GM19468 (cell line): ENCODE measurements at regions not wholly inside any gene's neighbourhood (a gene's known extent, or its start where the extent isn't known, plus 50 kb on each side); places are given as distances from the start of the nearest gene placed in this dataset.
"Not testable (repeated sequence)": the region's sequence is repeated elsewhere in the genome, so short reads cannot be mapped to it uniquely, and the experiment has no call there.

Experiments used
- ATAC-seq: cut with Tn5 transposase; IDR thresholded peaks from one replicate; pipeline ENCODE4 v1.9.1; 2021; ENCODE audit warnings: mild to moderate bottlenecking, moderate library complexity, moderate number of reproducible peaks; ENCODE audit not compliant: unreplicated experiment; ENCODE audit errors: extremely low read depth

DNA sequence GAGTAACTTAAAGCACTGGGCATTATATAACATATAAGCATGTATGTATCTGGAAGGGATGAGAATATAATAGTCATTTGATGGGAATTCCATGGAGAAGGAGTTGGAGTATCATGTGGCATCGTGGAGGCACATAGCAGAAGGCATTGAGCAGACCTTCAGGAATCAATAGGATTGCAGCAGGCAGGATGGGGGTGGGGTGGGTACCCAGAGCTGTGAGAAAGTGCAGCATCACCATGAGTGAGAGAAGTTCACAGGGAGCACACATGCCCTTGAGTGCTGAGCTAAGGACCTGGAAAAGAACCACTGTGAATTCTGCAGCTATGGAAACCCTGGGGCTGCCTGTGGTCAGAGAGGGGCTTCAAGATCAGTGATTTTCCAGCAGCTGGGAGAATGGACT, 57.3 kb downstream of the MED10 start:
- ATAC-seq = no peak

GRCh38 chr5:6319116-6319515, 59.2 kb downstream of the MED10 start:
- ATAC-seq = no peak

DNA sequence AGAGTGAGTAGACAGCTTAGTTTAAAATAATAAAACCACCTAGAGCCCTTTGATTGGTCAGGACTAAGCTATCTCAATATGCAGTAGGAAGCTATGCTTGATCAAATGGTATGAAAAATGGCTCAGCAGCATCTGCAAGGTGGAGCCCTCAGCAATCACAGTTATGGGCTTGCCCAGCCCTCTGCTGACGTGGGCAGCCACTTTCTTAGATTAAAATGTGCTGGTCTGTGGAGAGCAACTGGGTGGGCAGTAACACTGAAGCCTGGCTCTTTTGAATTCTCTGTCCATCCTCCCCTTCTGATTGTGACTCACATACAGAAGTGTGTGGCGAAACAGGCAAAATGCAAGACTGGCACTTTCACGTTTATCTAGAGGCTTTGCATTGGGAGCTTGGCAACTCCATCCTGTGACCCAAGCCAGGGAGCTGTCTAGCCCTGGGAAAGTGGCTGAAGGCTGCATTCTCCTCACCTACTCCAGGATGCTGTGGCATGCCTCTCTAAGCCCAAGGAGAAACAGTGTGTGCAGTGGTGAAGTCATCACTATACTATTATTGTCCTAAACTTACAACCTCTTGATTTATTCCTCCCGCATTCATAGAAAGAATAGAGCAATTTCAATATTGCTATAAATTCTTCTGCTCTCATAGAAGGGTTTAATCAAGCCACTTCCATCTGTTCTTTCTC, 61.1 kb downstream of the MED10 start:
- ATAC-seq = no peak

- ATAC-seq = no peak
Observed at GRCh38 chr5:6315580-6315979, 62.8 kb downstream of the MED10 start.

GRCh38 chr5:6311568-6312501, 66.5 kb downstream of the MED10 start:
- ATAC-seq = no peak

DNA sequence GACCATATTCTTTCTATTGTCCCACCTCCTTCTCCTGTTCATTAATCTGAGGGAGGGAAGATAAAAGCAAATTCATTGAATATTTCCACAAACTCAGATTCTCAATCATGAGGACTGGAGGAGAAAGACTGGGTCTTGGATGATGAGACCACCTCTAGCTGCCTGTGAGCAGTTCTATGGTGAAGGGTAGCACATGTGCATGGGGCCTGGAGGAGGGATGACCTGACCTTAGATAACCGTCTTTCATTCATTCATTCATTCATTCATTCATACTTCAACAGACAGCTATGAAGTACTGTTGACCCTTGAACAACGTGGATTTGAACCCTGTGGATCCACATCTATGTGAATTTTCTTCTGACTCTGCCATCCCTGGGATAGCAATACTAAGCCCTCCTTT, 68.4 kb downstream of the MED10 start:
- ATAC-seq = no peak

- no peak for ATAC-seq
Observed at GRCh38 chr5:6308683-6309082, 69.7 kb downstream of the MED10 start.

DNA sequence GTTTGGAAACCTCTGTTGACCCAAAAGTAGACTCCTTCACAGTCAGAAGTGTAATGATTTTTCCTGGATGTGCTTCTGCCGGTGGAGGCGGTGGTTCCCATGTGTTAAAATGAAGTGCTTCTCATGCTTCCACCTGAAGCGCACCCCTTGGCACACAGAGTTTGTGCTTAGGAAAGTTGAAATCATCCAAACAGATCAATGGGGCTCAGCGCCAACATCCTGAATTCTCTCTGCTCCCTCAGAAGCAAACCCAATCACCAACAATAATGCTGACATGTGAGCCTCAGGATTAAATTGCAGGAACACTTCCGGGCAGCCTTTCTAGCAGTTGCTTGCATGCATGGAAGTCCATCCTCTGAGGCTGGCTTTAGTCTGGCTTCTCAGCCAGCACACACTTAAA, 71.0 kb downstream of the MED10 start:
- ATAC-seq = no peak

DNA sequence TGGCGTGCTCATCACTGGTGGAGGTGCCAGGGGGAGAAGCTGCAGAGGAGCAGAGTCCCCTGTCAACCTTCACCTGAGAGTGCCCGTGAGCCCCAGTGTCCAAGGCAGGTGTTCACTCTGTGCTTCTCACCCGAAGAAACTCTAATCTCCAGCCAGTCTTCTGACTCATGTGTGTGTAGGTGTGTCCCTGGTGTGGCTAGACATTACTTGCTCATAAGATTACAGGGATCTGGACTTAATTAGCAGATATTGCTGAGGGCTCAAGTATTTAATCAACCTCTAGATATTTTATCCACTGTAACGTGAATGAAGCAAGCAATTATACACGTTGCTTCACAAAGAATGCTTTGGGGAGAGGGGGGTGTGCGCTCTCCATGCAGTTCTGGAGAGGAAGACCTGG, 72.5 kb downstream of the MED10 start:
- ATAC-seq = no peak

DNA sequence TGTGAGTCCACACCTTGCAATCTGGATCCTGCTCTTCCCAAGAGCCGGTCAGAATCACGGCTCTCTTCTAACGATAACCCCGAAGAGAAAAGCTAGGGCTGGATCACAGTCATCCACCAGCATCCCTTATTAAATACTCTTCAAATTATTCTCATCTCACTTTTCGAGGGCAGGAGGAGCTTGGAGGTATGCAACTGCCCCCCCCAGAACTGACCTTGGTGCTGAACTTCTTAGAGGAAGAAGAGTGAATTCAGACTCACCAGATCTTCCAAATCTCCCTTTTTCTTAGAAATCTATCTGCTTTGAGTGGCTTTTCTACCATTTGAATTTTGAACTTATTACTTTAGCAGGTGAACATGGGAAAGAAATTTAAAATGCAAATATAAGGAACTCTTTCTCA, 75.7 kb downstream of the MED10 start:
- no peak for ATAC-seq

DNA sequence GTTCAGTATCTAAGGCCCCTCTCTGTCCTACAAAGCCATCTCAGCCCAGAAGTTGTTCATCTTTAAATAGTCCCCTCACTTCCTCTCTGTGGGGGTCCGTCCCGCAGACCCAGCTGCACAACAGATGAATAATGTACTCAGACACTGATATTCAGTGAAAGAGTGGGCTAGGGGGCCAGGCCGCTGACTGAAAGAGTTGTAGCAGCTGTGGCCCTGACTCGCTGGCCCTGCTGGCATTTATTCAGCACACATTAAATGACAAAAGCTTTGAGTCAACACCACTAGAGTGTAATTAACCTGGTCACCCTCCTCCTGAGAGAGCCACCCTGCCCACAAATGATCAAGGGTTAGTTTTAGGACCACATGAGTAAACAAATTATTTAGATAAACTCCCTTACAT, 76.3 kb downstream of the MED10 start:
- ATAC-seq = no peak

GRCh38 chr5:6296524-6296923, 81.8 kb downstream of the MED10 start:
- ATAC-seq = no peak

- ATAC-seq = no peak
Observed at GRCh38 chr5:6291961-6292360, 86.4 kb downstream of the MED10 start.

DNA sequence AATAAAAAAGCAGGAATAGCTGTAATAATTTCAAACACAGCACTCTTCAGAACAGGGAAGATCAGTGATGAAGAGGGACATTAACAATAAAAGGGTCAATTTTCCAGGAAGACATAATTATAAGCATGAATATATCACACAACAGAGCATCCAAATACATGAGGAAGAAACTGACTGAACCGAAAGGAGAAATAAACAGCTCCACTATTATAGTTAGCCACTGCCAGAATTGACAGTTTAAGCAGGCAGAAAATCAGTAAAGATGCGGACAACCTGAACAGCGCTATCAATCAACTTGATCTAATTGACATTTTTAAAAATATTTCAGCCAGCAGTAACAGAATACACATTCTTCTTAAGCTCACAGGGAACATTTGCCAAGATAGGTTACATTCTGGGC, 89.1 kb downstream of the MED10 start:
- no peak for ATAC-seq

- no peak for ATAC-seq
Observed at GRCh38 chr5:6287176-6287575, 91.2 kb downstream of the MED10 start.

DNA sequence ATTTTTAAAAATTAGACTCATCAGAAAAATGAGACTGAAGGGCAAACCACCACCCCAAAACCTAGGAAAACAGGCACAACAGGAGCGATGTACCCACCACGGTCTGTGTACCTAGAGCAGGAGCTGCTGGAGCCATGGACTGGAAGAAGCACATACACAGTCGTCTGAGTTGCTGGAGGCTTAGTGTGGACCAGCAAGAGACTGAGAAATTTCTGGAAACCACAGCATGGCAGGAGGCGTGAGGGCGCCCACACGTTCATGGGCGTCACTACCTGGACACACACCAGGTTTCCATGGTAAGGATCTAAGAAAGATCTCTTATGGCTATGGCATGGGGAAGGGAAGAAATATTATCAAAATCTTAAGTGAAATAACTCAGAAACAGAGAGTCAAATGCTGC, 91.9 kb downstream of the MED10 start:
- no peak for ATAC-seq

DNA sequence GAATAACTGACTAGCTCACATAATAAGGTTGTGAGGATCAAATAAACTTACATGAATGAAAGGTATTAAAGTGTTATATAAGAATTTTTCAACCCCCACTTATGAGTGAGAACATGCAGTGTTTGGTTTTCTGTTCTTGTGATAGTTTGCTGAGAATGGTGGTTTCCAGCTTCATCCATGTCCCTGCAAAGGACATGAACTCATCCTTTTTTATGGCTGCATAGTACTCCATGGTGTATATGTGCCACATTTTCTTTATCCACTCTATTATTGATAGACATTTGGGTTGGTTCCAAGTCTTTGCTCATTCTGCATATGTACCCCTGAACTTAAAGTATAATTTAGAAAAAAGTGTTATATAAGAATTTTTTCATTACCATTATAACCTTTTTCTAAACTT, 93.9 kb downstream of the MED10 start:
- ATAC-seq = not testable (repeated sequence)

GRCh38 chr5:6282352-6282751, 96.0 kb downstream of the MED10 start:
- no peak for ATAC-seq

DNA sequence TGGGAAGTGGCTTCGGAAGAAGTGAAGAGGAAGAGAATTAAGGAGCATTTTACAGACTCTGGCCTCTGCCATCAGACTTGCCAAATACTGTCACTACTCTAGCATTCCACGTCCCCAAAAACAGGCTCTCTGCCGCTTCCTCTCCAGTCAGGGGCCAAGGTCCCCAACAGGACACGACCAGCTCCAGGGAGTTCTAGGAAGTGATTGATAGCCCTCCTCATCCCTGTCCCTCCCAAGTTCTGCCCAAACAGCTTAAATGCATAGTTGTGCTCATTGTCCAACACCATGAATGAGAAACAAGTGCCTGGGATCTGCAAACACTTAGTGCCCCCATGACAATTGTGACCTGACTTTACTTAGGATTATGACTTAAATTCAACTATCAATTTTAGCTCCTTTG, 96.5 kb downstream of the MED10 start:
- no peak for ATAC-seq

- ATAC-seq = no peak
Observed at GRCh38 chr5:6280425-6281100, 97.8 kb downstream of the MED10 start.

DNA sequence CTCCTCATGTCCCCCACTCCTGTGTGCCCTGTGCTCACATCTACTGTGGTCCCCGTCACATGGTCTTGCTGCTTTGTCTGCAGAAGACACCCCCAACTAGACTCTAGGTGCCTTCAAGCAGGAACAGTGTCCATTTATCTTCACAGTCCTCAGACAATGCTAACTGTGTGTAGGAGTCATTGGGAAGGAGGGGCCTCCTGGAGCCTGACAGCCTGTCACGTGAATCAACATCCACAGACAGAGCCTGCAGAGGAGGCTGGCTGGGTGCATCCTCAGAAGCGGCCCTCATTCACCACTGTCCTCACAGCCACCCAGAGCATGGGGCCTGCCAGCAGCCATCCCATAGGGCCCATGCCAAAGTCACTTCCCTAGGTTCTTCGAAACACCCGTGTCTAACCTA, 98.7 kb downstream of the MED10 start:
- no peak for ATAC-seq
